ENCODE measurements at regions not wholly inside any gene's neighbourhood (a gene's known extent, or its start where the extent isn't known, plus 50 kb on each side); places are given as distances from the start of the nearest gene placed in this dataset.

GRCh38 chr2:146986161-146986560 lies 858.7 kb upstream of the ACVR2A start:
- no peak for TF ChIP-seq EP300 (IDR thresholded peaks at IDR 0.05)
- no peak for TF ChIP-seq CTCF (IDR thresholded peaks at IDR 0.05)
- no peak for TF ChIP-seq POLR2AphosphoS5 (IDR thresholded peaks at IDR 0.05)
- TF ChIP-seq POLR2A (IDR thresholded peaks at IDR 0.05): no peak
- Histone ChIP-seq H3K27me3 (no peaks in the 10 kb centered on the region), H3K9me3 (no peaks in the 10 kb centered on the region), H3K27ac (peak overlapping the region in 3 of 4 donors; percentile 0 to 50 (median 22)), H3K4me1 (peaks cover 7 to 41% (median 7%) of the 10 kb centered on the region in 3 donors), H3K36me3 (no peaks in the 10 kb centered on the region), H3K4me3 (no peak overlapping the region)
- no peak for ATAC-seq
- 29 to 46% methylated on average over 4 of the region's 4 CpGs for whole genome bisulfite sequencing, 2 donors (ENCODE audit: low coverage in 1 of 2)

DNA sequence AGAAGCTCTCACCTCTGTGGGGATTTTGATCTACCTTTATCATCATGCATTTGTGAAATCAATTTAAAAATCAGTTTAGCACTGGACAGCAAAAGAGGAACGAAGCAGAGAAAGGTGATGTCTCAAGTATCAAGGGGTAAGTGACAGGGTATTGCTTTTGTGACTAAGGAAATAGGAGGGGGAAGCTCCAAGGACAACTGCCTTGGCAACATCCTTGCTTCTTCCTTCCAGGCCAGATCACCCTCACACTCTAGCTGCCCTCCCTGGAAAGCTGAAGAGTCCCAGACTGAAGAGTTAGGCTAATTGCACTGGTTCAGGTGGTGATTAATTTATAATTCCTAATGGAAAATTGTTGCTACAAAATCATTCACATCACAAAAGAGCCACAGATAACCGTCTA lies 859.1 kb upstream of the ACVR2A start:
- H3K4me1 ChIP-seq: peaks cover 7 to 41% (median 7%) of the 10 kb centered on the region in 3 donors
- H3K27ac ChIP-seq: peak overlapping the region in 3 of 4 donors; percentile 0 to 50 (median 22)
- no peaks in the 10 kb centered on the region for H3K36me3 ChIP-seq
- 25 to 64% methylated on average over 2 of the region's 2 CpGs for whole genome bisulfite sequencing, 2 donors (ENCODE audit: low coverage in 1 of 2)
- no peak overlapping the region for H3K4me3 ChIP-seq
- H3K9me3 ChIP-seq: no peaks in the 10 kb centered on the region
- H3K27me3 ChIP-seq: no peaks in the 10 kb centered on the region
- no peak for ATAC-seq
- TF ChIP-seq POLR2AphosphoS5 (IDR thresholded peaks at IDR 0.05) (no peak), CTCF (IDR thresholded peaks at IDR 0.05) (no peak), EP300 (IDR thresholded peaks at IDR 0.05) (no peak), POLR2A (IDR thresholded peaks at IDR 0.05) (no peak)

DNA sequence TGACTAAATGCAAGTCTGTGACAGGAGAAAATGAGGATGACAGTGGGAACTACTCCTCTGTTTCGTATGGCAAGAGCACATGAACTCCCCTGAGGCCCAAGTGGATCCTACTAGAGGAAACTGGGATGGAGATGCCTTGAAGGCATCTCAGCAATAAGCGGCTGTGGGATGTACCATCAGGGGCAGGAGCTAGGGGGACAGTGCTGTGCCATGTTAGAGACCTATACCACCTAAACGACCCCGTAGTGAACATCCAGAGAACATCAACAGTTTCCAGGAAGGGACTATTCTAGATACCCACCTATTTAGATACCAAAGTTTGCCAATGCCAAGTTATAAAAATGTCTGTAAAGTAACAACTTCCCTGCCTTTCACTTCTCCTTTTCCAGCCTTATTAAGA lies 860.8 kb upstream of the ACVR2A start:
- Histone ChIP-seq H3K27ac (peak overlapping the region in 1 of 4 donors; percentile 18), H3K27me3 (no peaks in the 10 kb centered on the region), H3K36me3 (no peaks in the 10 kb centered on the region), H3K9me3 (no peaks in the 10 kb centered on the region), H3K4me1 (peaks cover 7 to 41% (median 7%) of the 10 kb centered on the region in 3 donors), H3K4me3 (no peak overlapping the region)
- no peak for ATAC-seq
- TF ChIP-seq EP300 (IDR thresholded peaks at IDR 0.05) (no peak), POLR2AphosphoS5 (IDR thresholded peaks at IDR 0.05) (no peak), CTCF (IDR thresholded peaks at IDR 0.05) (no peak), POLR2A (IDR thresholded peaks at IDR 0.05) (no peak)
- WGBS, 2 donors (ENCODE audit: low coverage in 1 of 2): 87 to 88% methylated on average over 3 to 4 of the region's 4 CpGs

DNA sequence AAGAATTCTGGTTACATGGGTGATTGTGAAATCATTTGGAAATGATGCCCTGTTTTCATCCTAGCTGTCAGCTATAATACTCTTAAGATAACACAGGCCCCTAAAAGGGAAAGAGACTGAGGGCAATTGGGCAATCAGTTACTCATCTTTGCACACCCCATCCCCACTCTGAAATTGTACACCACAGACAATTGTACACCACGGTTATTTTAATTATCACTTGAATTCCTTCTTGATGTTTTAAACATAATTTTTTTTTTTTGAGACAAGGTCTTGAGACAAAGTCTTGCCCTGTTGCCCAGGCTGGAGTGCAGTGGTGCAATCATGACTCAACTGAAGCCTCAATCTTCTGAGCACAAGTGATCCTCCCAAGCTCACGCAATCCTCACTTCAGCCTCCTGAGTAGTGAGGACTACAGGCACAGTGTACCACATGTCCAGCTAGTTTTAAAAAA lies 862.4 kb upstream of the ACVR2A start:
- ATAC-seq: peak; percentile 95
- H3K9me3 ChIP-seq: no peaks in the 10 kb centered on the region
- H3K4me3 ChIP-seq: no peak overlapping the region
- H3K27me3 ChIP-seq: no peaks in the 10 kb centered on the region
- 52 to 60% methylated on average over 2 of the region's 2 CpGs for WGBS, 2 donors (ENCODE audit: low coverage in 1 of 2)
- H3K27ac ChIP-seq: peak overlapping the region; percentile 59 to 69 (median 63)
- H3K4me1 ChIP-seq: peaks cover 7 to 41% (median 7%) of the 10 kb centered on the region in 3 donors
- H3K36me3 ChIP-seq: no peaks in the 10 kb centered on the region
- TF ChIP-seq EP300 (IDR thresholded peaks at IDR 0.05): no peak
- peak; percentile 81 for TF ChIP-seq POLR2AphosphoS5 (IDR thresholded peaks at IDR 0.05)

DNA sequence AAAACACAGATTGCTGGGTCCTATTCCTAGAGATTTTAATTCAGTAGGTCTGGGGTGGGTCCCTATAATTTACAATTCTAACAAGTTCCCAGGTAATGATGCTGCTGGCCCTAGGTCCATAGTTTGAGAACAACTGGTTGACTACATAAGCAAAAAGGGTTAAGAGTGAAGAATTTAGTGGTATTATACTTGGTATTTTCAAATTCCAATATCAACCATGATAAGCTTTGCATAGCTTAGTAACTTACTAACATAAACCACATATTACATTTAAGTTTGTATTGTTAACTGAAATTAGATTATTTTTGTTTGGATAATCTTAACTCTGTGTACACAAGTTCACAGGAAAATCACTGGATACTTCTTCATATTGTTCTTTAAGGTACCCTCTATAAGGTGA lies 862.9 kb upstream of the ACVR2A start:
- peaks cover 7 to 41% (median 7%) of the 10 kb centered on the region in 3 donors for H3K4me1 ChIP-seq
- peak overlapping the region; percentile 56 to 71 (median 63) for H3K27ac ChIP-seq
- TF ChIP-seq POLR2AphosphoS5 (IDR thresholded peaks at IDR 0.05): no peak
- TF ChIP-seq POLR2A (IDR thresholded peaks at IDR 0.05): no peak
- no peak for TF ChIP-seq EP300 (IDR thresholded peaks at IDR 0.05)
- no peak for TF ChIP-seq CTCF (IDR thresholded peaks at IDR 0.05)
- no peak for ATAC-seq
- H3K36me3 ChIP-seq: no peaks in the 10 kb centered on the region
- no peaks in the 10 kb centered on the region for H3K27me3 ChIP-seq
- no peak overlapping the region for H3K4me3 ChIP-seq
- H3K9me3 ChIP-seq: no peaks in the 10 kb centered on the region
